CD4-positive, alpha-beta T cell treated with Interleukin-1 beta for 1 hour (primary cell): ENCODE measurements at regions not wholly inside any gene's neighbourhood (a gene's known extent, or its start where the extent isn't known, plus 50 kb on each side); places are given as distances from the start of the nearest gene placed in this dataset.
"Not testable (repeated sequence)": the region's sequence is repeated elsewhere in the genome, so short reads cannot be mapped to it uniquely, and the experiment has no call there.

Experiments used
- DNase-seq, 2 donors: peaks; one replicate each; pipeline ENCODE4 v3.0.0-alpha.2; 2020 to 2022

DNA sequence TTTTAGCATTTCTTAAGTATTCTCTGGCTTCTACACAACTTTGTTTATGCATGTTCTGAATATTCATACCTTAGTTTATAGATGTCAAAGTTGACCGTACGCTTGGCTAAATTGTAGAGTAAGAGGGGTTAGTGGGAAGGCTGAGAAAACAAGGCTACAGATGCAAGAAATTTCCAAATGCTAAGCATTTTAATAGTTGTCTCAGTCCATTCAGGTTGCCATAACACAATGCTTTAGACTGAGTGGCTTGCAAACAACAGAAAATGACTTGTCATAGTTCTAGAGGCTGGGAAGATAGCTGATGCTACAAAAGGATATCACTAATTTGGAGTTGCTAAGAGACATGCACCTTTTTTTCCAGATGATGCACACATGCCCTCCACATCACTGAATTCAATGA lies 53.0 kb upstream of the C1QTNF3 start:
- not testable (repeated sequence) for DNase-seq

- DNase-seq, result not testable (repeated sequence)
Observed at GRCh38 chr5:34099891-34100290, 56.9 kb upstream of the C1QTNF3 start.

DNA sequence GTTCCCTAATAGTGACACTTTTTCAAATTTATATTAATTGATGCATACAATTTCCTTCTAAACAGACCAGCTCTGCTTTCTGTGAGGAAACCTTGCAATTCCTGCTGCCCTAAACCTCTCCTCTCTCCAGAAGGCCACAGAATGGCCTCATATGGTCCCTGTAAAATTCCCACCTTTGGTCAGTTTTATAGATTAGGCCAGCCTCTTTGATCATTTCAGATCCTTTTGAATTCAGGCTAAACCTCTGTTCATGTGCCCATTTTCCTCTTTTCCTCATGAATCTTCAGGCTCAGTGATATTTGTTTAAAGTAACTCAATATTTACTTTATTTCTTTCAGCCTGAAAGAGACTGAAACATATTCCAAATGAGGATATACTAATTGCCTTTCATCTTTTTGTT lies 58.6 kb upstream of the C1QTNF3 start:
- DNase-seq, result not testable (repeated sequence)

- DNase-seq, result not testable (repeated sequence)
Observed at GRCh38 chr5:34108897-34109296, 65.9 kb upstream of the C1QTNF3 start.

- not testable (repeated sequence) for DNase-seq
Observed at GRCh38 chr5:34124280-34124679, 81.3 kb upstream of the C1QTNF3 start.

- DNase-seq, result not testable (repeated sequence)
Observed at GRCh38 chr5:34125354-34125753, 82.3 kb upstream of the C1QTNF3 start.

GRCh38 chr5:34126741-34127140 lies 83.7 kb upstream of the C1QTNF3 start:
- DNase-seq, result not testable (repeated sequence)

DNA sequence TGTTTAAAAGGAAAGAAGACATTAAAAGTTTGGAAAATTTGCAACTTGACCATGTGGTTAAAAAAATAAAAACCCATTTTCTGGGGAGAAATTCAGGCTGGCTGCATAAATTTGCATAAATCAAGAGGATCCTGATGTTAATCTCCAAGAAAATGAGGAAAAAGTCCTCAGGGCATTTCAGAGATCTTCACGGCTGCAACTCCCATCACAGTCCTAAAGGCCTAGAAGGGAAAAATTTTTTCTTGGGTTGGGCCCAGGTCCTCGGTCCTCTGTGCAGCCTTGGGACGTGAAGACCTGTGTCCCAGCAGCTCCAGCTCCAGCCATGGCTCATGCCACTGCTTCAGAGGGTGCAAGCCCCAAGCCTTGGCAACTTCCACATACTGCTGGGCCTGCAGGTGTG lies 84.8 kb upstream of the C1QTNF3 start:
- not testable (repeated sequence) for DNase-seq

DNA sequence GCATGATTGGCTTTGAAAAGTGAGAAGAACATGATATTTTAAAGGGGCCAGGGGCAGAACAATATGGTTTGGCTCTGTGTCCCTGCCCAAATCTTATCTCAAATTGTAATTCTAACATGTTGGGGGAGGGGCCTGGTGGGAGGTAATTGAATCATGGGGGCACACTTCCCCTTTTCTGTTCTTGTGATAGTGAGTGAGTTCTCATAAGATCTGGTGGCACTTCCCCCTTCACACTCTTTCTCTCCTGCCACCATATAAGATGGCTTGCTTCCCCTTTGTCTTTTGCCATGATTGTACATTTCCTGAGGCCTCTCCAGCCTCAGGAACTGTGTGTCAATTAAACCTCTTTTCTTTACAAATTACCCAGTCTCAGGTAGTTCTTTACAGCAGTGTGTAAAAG lies 85.9 kb upstream of the C1QTNF3 start:
- not testable (repeated sequence) for DNase-seq

DNA sequence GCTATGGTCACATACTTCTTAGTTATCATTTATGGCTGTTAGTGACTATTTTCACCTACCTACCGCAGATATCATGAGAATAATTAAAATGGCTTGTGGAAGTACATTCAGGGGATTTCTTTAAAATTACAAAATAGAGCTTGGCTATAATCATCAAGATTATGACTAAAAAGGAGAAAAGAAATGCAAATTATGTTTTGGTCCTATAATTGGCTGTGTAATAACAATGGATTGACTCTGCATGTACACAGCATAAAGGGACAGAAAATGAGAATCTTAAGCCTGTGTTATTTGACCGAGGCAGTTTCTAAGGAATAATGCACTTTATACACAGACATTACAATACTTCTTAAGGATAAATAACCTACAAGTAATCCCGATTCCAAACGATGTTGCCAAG lies 112.0 kb upstream of the C1QTNF3 start:
- DNase-seq, result not testable (repeated sequence)

DNA sequence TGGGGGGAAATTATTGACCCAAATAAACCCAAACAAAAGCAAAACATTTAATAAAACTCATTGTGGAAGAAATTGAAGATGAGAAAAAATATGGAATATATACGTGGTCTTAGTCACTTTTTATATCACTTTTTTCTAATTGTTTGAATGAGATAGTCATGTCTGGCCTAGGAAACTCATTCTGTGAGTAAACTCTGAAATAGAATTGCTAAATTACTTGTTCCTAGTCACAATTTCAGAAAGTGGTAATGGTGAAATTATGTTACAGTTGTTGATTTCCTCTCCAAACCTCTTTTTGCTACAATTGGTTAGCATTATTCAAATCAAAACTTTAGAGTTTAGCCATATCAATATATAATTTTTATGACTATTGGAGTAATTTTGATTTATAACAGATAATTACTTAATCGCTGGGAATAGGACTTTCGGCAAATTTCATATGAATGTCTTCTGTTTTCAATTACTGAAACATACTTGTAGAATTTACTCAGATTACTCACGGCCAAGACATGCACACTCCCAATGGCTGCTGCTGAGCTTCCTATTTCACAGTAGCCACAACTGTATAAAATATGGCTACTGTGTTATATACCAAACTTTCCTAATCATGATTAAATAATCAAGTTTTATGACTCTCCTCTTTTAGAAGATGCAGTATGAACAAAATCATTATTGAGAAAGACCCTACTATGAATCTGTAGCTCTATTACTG lies 113.8 kb upstream of the C1QTNF3 start:
- not testable (repeated sequence) for DNase-seq

- not testable (repeated sequence) for DNase-seq
Observed at GRCh38 chr5:34160904-34161303, 117.9 kb upstream of the C1QTNF3 start.

DNA sequence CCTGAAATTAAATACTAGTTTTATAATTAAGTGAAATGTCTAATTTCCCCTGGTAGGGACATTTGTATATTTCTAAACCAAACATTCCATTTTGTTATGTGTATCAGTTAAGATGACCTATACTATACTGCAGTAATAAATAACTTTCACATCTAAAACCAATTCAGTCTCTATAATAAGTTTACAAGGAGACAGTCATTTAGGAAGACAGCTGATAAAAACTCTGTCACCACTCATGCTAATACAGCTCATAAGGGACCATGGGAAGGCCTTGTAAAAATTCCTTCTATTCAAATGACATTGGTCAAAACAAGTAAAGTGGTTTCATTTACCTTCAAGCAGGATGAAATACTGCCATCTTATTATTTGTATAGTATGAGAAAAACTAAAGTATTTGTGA lies 128.4 kb upstream of the C1QTNF3 start:
- DNase-seq, result not testable (repeated sequence)

DNA sequence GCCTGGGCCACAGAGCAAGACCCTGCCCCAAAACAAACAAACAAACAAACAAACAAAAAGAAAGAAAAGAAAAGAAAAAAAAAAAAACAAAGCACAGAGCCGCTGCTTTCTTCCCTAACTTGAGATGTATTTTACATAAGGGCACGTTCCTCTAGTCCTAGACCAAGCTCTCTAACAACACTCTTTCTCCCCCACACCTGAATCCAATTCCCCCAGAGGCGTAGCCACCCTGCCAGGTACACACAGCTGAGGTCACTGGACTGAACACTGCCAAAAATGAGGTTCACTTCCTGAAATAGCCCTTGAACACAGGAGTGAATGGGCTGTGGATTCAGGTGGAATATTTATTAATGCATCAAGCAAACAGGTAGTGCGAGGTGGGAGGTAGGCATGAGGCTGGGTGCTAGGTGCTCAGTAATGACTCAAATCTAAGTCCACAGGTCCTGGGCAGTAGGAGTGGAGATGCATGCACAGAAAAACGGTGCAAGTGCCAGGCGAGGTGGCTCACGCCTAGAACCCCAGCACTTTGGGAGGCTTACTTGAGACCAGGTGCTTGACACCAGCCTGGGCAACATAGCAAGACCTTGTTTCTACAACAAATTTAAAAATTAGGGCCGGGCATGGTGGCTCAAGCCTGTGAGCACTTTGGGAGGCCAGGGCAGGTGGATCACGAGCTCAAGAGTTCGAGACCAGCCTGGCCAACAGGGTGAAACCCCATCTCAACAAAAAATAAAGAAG lies 136.6 kb upstream of the C1QTNF3 start:
- not testable (repeated sequence) for DNase-seq

DNA sequence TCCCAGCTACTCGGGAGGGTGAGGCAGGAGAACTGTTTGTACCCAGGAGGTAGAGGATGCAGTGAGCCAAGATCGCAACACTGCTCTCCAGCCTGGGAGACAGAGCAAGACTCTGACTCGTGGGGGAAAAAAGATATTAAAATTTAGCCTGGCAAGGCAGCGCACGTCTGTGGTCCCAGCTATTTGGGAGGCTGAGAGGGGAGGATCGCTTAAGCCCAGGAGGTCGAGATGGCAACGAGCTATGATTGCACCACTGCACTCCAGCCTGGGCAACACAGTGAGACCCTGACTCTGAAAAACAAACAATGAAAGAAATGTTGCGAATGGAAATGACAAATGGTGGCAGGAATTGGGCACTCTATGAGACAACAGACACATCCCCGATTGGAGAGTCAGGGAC lies 137.2 kb upstream of the C1QTNF3 start:
- DNase-seq, result not testable (repeated sequence)

DNA sequence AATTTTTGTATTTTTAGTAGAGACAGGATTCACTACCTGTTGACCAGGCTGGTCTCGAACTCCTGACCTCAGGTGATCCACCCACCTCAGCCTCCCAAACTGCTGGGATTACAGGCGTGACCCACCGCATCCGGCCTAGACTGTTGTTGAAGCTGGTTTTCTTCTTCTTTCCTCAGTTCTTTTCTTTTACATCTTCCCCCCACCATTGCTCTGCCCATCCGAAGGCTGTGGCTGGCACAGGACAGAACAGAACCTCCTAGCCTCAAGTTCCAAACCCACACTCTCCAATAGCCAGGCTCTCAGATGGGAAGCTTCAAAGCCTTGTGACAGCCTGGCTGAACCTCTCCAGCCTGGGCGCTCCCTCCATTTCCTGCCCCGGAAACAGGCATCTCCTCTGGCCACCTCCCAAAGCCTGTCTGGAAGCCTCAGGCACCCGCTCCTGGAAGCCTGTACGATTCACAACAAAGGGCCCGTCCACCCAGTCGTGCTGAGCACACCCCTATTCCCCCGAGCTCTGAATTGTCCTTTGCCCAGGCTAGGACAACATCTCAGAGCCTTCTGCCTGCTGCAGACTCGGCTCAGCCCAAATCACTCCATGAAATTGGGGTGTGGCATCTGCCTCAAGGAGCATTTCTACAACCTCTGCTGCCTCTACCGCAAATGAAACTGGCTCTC lies 138.1 kb upstream of the C1QTNF3 start:
- not testable (repeated sequence) for DNase-seq

DNA sequence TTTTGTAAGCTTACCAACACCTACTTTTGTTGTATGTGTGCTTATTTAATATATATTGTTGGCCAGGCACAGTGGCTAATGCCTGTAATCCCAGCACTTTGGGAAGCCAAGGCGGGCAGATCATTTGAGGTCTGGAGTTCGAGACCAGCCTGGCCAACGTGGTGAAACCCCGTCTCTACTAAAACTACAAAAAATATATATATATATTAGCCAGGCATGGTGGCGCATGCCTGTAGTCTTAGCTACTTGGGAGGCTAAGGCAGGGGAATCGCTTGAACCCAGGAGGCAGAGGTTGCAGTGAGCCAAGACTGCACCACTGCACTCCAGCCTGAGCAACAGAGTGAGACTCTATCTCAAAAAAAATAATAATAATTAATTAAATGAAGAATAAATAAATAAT lies 142.0 kb upstream of the C1QTNF3 start:
- not testable (repeated sequence) for DNase-seq

GRCh38 chr5:34185572-34185971 lies 142.6 kb upstream of the C1QTNF3 start:
- peak in 1 of 2 donors; percentile 8 for DNase-seq

GRCh38 chr5:34186108-34186507 lies 143.1 kb upstream of the C1QTNF3 start:
- DNase-seq, result not testable (repeated sequence)

DNA sequence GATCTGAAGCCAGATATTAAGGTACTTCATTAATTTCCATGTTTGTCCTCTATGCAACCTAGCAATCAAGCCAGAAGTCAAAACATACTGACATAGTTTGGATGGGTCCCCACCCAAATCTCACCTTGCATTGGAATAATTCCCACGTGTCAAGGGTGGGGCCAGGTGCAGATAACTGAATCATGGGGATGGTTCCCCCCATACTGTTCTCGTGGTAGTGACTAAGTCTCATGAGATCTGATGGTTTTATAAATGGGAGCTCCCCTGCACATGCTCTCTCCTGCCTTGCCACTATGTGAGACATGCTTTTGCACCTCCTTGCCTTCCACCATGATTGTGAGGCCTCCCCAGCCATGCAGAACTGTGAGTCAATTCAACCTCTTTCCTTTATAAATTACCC lies 143.9 kb upstream of the C1QTNF3 start:
- peak in 1 of 2 donors; percentile 7 for DNase-seq

- not testable (repeated sequence) for DNase-seq
Observed at GRCh38 chr5:34187441-34187840, 144.4 kb upstream of the C1QTNF3 start.

- DNase-seq, result peak; percentile 54 to 59
Observed at GRCh38 chr5:34188001-34188822, 145.2 kb upstream of the C1QTNF3 start.

GRCh38 chr5:34189246-34189645 lies 146.2 kb upstream of the C1QTNF3 start:
- not testable (repeated sequence) for DNase-seq
